LNCaP clone FGC (cell line): ENCODE measurements at regions not wholly inside any gene's neighbourhood (a gene's known extent, or its start where the extent isn't known, plus 50 kb on each side); places are given as distances from the start of the nearest gene placed in this dataset.
A peak's percentile ranks its signal among the peaks of the same experiment; 100 is the strongest.
"Not testable (repeated sequence)": the region's sequence is repeated elsewhere in the genome, so short reads cannot be mapped to it uniquely, and the experiment has no call there.

ENCODE experiments used
- DNase-seq: peaks from one replicate; pipeline ENCODE4 v3.0.0-alpha.2; 2011; ENCODE audit warnings: low read depth
- H3K4me3 ChIP-seq: 2 replicates; pipeline ENCODE4 v1.5.1; 2011; ENCODE audit warnings: mild to moderate bottlenecking, low read depth, low read length, control low read depth
- CTCF ChIP-seq: IDR thresholded peaks from 2 replicates; pipeline ENCODE4 v1.5.1; 2012; ENCODE audit warnings: mild to moderate bottlenecking; ENCODE audit not compliant: control insufficient read depth, insufficient read depth; ENCODE audit errors: extremely low read depth

- H3K4me3 ChIP-seq, result no peak overlapping the region
- DNase-seq, result no peak
- no peak for TF ChIP-seq CTCF
These were observed 106.8 kb upstream of the ANXA10 start for GRCh38 chr4:167985565-167985964.

GRCh38 chr4:167986044-167986443 lies 106.3 kb upstream of the ANXA10 start:
- no peak overlapping the region for H3K4me3 ChIP-seq
- DNase-seq, result no peak
- no peak for TF ChIP-seq CTCF

- no peak for TF ChIP-seq CTCF
- DNase-seq, result no peak
- H3K4me3 ChIP-seq, result no peak overlapping the region
These were observed 105.1 kb upstream of the ANXA10 start for GRCh38 chr4:167987285-167987684.

- TF ChIP-seq CTCF, result peak; percentile 36
- DNase-seq, result peak; percentile 6
- H3K4me3 ChIP-seq, result no peak overlapping the region
These were observed 102.5 kb upstream of the ANXA10 start for GRCh38 chr4:167989815-167990214.

- not testable (repeated sequence) for H3K4me3 ChIP-seq, DNase-seq
These were observed 84.2 kb upstream of the ANXA10 start for GRCh38 chr4:168008112-168008511.

- no peak for DNase-seq
- no peak overlapping the region for H3K4me3 ChIP-seq
- no peak for TF ChIP-seq CTCF
These were observed 73.2 kb upstream of the ANXA10 start for GRCh38 chr4:168019019-168019651.

GRCh38 chr4:168019921-168020320 lies 72.4 kb upstream of the ANXA10 start:
- TF ChIP-seq CTCF, result no peak
- no peak for DNase-seq
- no peak overlapping the region for H3K4me3 ChIP-seq

GRCh38 chr4:168021666-168022065 lies 70.7 kb upstream of the ANXA10 start:
- H3K4me3 ChIP-seq, result no peak overlapping the region
- no peak for TF ChIP-seq CTCF
- peak; percentile 57 for DNase-seq
